MCF 10A (cell line): ENCODE measurements at regions not wholly inside any gene's neighbourhood (a gene's known extent, or its start where the extent isn't known, plus 50 kb on each side); places are given as distances from the start of the nearest gene placed in this dataset.
"Not testable (repeated sequence)": the region's sequence is repeated elsewhere in the genome, so short reads cannot be mapped to it uniquely, and the experiment has no call there.

Experiments
- BruUV-seq: library from RNA; stranded (reverse); fragments of 400-500 nt; replicated peaks from 2 replicates; lab custom pipeline; 2021; lab: Mats Ljungman, UMichigan
- CTCF ChIA-PET: fragments of 300-600 bp; sonication (Branson Sonifier 250); formaldehyde crosslinking; extraction: SDS; loops from one replicate; lab custom pipeline; 2021; ENCODE audit warnings: antibody characterized with exemption, inconsistent platforms; lab: Yijun Ruan, JAX
- POLR2A ChIA-PET: fragments of 300-600, 350-650 bp; sonication (Branson Sonifier 250); formaldehyde crosslinking; extraction: SDS; loops from one replicate; lab custom pipeline; 2020; ENCODE audit warnings: antibody characterized with exemption, inconsistent platforms; lab: Yijun Ruan, JAX
- DNase-seq: peaks from one replicate; pipeline ENCODE4 v3.0.0-alpha.2; 2018; ENCODE audit not compliant: unreplicated experiment
- H3K27ac Mint-ChIP-seq: one replicate; pipeline ENCODE4 v1.8.0; 2022; ENCODE audit warnings: mild to moderate bottlenecking, low read depth, mixed read lengths; ENCODE audit not compliant: unreplicated experiment
- H3K27me3 Mint-ChIP-seq: one replicate; pipeline ENCODE4 v1.8.0; 2022; ENCODE audit warnings: mixed read lengths; ENCODE audit not compliant: insufficient read depth, unreplicated experiment
- H3K36me3 Mint-ChIP-seq: one replicate; pipeline ENCODE4 v1.8.0; 2022; ENCODE audit warnings: mild to moderate bottlenecking, moderate library complexity, mixed read lengths; ENCODE audit not compliant: insufficient read depth, unreplicated experiment
- H3K4me1 Mint-ChIP-seq: one replicate; pipeline ENCODE4 v1.8.0; 2022; ENCODE audit warnings: mixed read lengths; ENCODE audit not compliant: insufficient read depth, unreplicated experiment
- H3K4me3 Mint-ChIP-seq: one replicate; pipeline ENCODE4 v1.8.0; 2022; ENCODE audit warnings: mild to moderate bottlenecking, moderate library complexity, mixed read lengths; ENCODE audit not compliant: unreplicated experiment
- H3K9me3 Mint-ChIP-seq: one replicate; pipeline ENCODE4 v1.8.0; 2022; ENCODE audit warnings: mixed read lengths; ENCODE audit not compliant: unreplicated experiment
- intact Hi-C: fragments of 100-400 bp; cut with micrococcal nuclease; formaldehyde crosslinking; loops from 2 replicates; pipeline ENCODE4 v1.14.1; 2022

- H3K4me3 Mint-ChIP-seq, POLR2A ChIA-PET, H3K36me3 Mint-ChIP-seq, H3K4me1 Mint-ChIP-seq, H3K27me3 Mint-ChIP-seq, CTCF ChIA-PET, H3K27ac Mint-ChIP-seq, intact Hi-C loops, DNase-seq, BruUV-seq: not testable (repeated sequence)
- peaks cover 16% of the 10 kb centered on the region for H3K9me3 Mint-ChIP-seq
Observed at GRCh38 chr21:8234059-8234458, 2287.3 kb upstream of the TPTE start.

- H3K27ac Mint-ChIP-seq, CTCF ChIA-PET, H3K4me1 Mint-ChIP-seq, BruUV-seq, H3K9me3 Mint-ChIP-seq, DNase-seq, intact Hi-C loops, POLR2A ChIA-PET, H3K4me3 Mint-ChIP-seq, H3K36me3 Mint-ChIP-seq, H3K27me3 Mint-ChIP-seq: not testable (repeated sequence)
Observed at GRCh38 chr21:8244723-8245641, 2276.4 kb upstream of the TPTE start.

- CTCF ChIA-PET, H3K4me1 Mint-ChIP-seq, BruUV-seq, H3K27me3 Mint-ChIP-seq, H3K9me3 Mint-ChIP-seq, intact Hi-C loops, H3K36me3 Mint-ChIP-seq, DNase-seq, H3K4me3 Mint-ChIP-seq, H3K27ac Mint-ChIP-seq, POLR2A ChIA-PET: not testable (repeated sequence)
Observed at GRCh38 chr21:8245642-8246402, 2275.6 kb upstream of the TPTE start.

GRCh38 chr21:8251701-8252100, 2269.7 kb upstream of the TPTE start:
- BruUV-seq, DNase-seq, H3K36me3 Mint-ChIP-seq, H3K27ac Mint-ChIP-seq, H3K27me3 Mint-ChIP-seq, POLR2A ChIA-PET, H3K4me3 Mint-ChIP-seq, CTCF ChIA-PET, intact Hi-C loops, H3K4me1 Mint-ChIP-seq, H3K9me3 Mint-ChIP-seq: not testable (repeated sequence)

- CTCF ChIA-PET, H3K4me1 Mint-ChIP-seq, H3K36me3 Mint-ChIP-seq, BruUV-seq, DNase-seq, H3K27me3 Mint-ChIP-seq, intact Hi-C loops, H3K9me3 Mint-ChIP-seq, H3K4me3 Mint-ChIP-seq, H3K27ac Mint-ChIP-seq, POLR2A ChIA-PET: not testable (repeated sequence)
Observed at GRCh38 chr21:8255094-8255493, 2266.3 kb upstream of the TPTE start.

- POLR2A ChIA-PET, H3K27me3 Mint-ChIP-seq, CTCF ChIA-PET, intact Hi-C loops, BruUV-seq, H3K27ac Mint-ChIP-seq, H3K4me3 Mint-ChIP-seq, DNase-seq, H3K4me1 Mint-ChIP-seq, H3K36me3 Mint-ChIP-seq, H3K9me3 Mint-ChIP-seq: not testable (repeated sequence)
Observed at GRCh38 chr21:8257083-8257799, 2264.1 kb upstream of the TPTE start.

- POLR2A ChIA-PET, H3K9me3 Mint-ChIP-seq, CTCF ChIA-PET, H3K4me3 Mint-ChIP-seq, BruUV-seq, H3K36me3 Mint-ChIP-seq, intact Hi-C loops, H3K4me1 Mint-ChIP-seq, H3K27ac Mint-ChIP-seq, DNase-seq, H3K27me3 Mint-ChIP-seq: not testable (repeated sequence)
Observed at GRCh38 chr21:8260065-8260627, 2261.2 kb upstream of the TPTE start.
